Ovary (tissue), 7 donors: ENCODE measurements at regions not wholly inside any gene's neighbourhood (a gene's known extent, or its start where the extent isn't known, plus 50 kb on each side); places are given as distances from the start of the nearest gene placed in this dataset.

Source experiments
- DNase-seq, 5 donors: peaks; one replicate each; pipeline ENCODE4 v3.0.0-alpha.2; 2019 to 2020
- H3K27ac ChIP-seq, 2 donors: fragments of 200-600 bp; one replicate each; pipeline versions ENCODE4 v1.5.1 to v1.8.0; 2019 to 2022
- H3K27me3 ChIP-seq: fragments of 200-600 bp; one replicate; pipeline ENCODE4 v1.8.0; 2022
- H3K36me3 ChIP-seq: fragments of 200-600 bp; sonication (generic); one replicate; pipeline ENCODE4 v1.5.1; 2019
- H3K4me1 ChIP-seq: one replicate; pipeline ENCODE4 v1.8.1; 2013; ENCODE audit warnings: mild to moderate bottlenecking, moderate library complexity; ENCODE audit not compliant: insufficient read depth
- H3K4me3 ChIP-seq: fragments of 200-600 bp; sonication (generic); one replicate; pipeline ENCODE4 v1.5.1; 2017
- H3K9me3 ChIP-seq, 2 donors: fragments of 200-600 bp in 1 of 2; sonication (generic) in 1 of 2; one replicate each; pipeline versions ENCODE4 v1.5.1 to v1.8.1; 2013 to 2019; ENCODE audit warnings: mild to moderate bottlenecking in 1 of 2, moderate library complexity in 1 of 2
- CTCF ChIP-seq, 3 donors: fragments of 450-650 bp in 2 of 3; fragments of 200-600 bp in 1 of 3; IDR thresholded peaks; one replicate each; pipeline versions ENCODE4 v1.5.1 to v1.8.0; 2016 to 2022; ENCODE audit warnings: antibody characterized with exemption in 3 of 3, mild to moderate bottlenecking in 1 of 3
- EP300 ChIP-seq: sonication (generic); formaldehyde crosslinking; IDR thresholded peaks from one replicate; pipeline ENCODE4 v1.6.1; 2017; ENCODE audit warnings: antibody characterized with exemption
- POLR2A ChIP-seq: fragments of 450-650 bp; IDR thresholded peaks from one replicate; pipeline ENCODE4 v1.6.1; 2017; ENCODE audit warnings: antibody characterized with exemption, mild to moderate bottlenecking, moderate library complexity
- WGBS, 3 donors: extraction: QIAGEN DNeasy Blood & Tissue Kit in 1 of 3; methylation state at CpG; one replicate each; pipeline versions ENCODE4 v1.1.5 to v1.1.7; 2013 to 2017; 5-methylcytosine and 5-hydroxymethylcytosine counted together
- intact Hi-C, 4 donors: fragments of 100-400 bp; cut with DNase I; formaldehyde crosslinking; loops; one replicate each; pipeline versions ENCODE4 v1.11.0 to v1.15.1; 2022 to 2023
- donor health status: DM: no; HTN: no; CAD: no; lungs with moderate emphysema.
- donor health status: DM: no; HTN: no; CAD: no.
- donor health status: Bipolar disorder and iron deficiency.
- donor health status: DM: no; HTN: no; CAD: no.
- donor health status: DM: yes; HTN: yes; CAD: no.

DNA sequence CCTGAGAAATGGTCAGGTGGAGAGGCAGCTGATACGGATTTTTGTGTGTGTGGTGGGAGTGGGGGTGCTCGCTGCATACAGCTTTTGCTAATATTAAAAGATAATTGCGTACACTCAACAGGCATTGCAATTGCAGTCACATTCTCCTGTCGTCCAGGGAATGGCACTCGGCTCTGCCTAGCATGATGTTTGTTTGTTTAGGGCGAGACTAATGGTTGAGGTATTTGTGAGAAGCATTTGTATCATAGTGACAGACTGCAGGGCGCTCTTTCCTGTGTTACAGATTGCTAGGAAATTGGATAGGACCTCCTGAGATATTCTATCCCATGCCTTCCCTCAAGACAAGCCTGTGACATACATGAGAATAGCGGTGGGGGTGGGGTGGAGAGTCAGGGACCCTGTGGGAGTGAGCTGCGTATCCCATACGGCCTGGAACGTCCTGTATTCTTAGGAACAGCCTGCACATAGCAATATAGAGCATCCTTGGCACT lies 207.4 kb downstream of the SOX4 start:
- Histone ChIP-seq H3K4me3 (no peak overlapping the region), H3K27ac (no peak overlapping the region), H3K27me3 (no peaks in the 10 kb centered on the region), H3K36me3 (no peaks in the 10 kb centered on the region), H3K9me3 (no peaks in the 10 kb centered on the region), H3K4me1 (peaks cover 2% of the 10 kb centered on the region)
- 83 to 92% (median 90%) methylated on average over 11 of the region's 11 CpGs for WGBS, 3 donors
- TF ChIP-seq POLR2A = no peak
- no peak for TF ChIP-seq EP300
- no peak for TF ChIP-seq CTCF (IDR thresholded peaks at IDR 0.05)
- intact Hi-C loops = loop anchor here in 1 of 4 donors (10.0 kb wide), 1 partner anchor 206 kb away; the partner anchor contains the start of gene SOX4
- DNase-seq = no peak

DNA sequence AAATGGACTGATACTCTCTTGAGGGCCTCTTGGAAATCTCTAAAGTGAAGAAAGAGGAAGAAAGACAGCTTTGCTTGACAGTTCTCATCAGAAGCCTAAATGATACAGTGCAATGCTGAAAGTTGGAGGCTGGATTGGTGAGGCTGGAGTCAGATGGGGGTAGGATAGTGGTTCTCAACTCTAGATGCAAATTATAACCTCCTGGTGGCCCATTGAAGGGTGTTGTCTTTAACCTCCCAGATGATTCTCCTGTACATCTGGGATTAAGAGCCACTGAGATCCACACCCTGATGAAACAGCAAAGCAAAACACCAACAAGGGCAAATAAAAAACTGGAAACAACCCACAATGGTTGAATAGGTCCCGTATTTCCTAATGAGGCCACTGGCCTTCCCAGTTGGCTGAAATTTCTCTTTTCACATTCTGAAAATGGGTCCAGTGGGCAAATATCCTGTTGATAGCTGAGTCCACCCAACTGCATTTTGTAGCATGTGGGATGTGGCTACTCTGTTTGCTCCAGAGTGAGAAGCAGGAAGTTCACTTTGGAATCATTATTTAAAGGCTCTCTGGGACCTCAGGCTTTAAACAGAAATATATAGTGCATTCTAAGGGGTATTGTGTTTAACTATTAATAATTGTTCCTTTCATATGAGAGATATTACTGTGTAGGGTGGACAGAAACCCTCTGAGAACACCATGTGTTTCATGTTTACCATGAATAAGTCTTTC lies 208.1 kb downstream of the SOX4 start:
- Histone ChIP-seq H3K4me1 (peaks cover 2% of the 10 kb centered on the region), H3K27ac (no peak overlapping the region), H3K4me3 (no peak overlapping the region), H3K36me3 (no peaks in the 10 kb centered on the region), H3K9me3 (no peaks in the 10 kb centered on the region), H3K27me3 (no peaks in the 10 kb centered on the region)
- DNase-seq = no peak
- intact Hi-C loops = loop anchor here in 1 of 4 donors (10.0 kb wide), 1 partner anchor 207 kb away; the partner anchor contains the start of gene SOX4
- TF ChIP-seq EP300 = no peak
- TF ChIP-seq POLR2A = no peak
- TF ChIP-seq CTCF (IDR thresholded peaks at IDR 0.05) = no peak
- WGBS, 3 donors = 68 to 76% (median 72%) methylated on average over 1 of the region's 1 CpG

DNA sequence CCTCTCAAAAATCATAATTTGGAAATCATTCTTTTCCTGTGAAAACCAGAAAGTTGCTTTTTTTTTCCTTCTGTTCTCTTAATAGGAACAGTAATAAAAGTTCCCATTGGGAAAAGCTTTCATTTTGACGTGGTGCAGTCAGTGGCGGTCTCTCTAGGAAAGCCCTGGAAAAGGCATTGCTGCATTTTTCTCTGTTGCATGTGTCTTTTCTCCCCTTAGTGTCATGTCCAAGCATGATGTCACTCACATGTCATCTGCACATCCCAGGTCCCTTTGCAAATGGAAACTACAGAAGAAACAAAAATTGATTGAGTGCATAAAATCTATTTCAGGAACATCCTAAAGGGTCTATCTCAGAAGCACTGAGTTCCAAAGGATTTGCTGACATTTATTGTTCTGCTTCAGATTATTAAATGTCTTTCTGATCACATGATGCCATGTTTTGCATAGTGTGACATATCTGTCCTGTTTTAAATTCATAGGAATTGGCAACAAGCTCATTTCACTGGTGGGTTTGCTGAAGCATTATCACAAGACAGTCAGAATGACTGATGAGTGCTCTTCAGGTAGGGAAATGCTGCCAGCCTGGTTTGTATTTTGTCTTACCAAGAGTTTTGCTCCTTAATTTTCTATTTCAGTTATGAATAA lies 208.7 kb downstream of the SOX4 start:
- TF ChIP-seq CTCF (IDR thresholded peaks at IDR 0.05) (no peak), POLR2A (no peak), EP300 (no peak)
- H3K4me3 ChIP-seq = no peak overlapping the region
- no peak overlapping the region for H3K27ac ChIP-seq
- DNase-seq = no peak
- no peaks in the 10 kb centered on the region for H3K27me3 ChIP-seq
- no peaks in the 10 kb centered on the region for H3K9me3 ChIP-seq
- intact Hi-C loops = loop anchor here in 1 of 4 donors (10.0 kb wide), 1 partner anchor 207 kb away; the partner anchor contains the start of gene SOX4
- WGBS, 3 donors = 45 to 58% (median 57%) methylated on average over 2 of the region's 2 CpGs
- peaks cover 4% of the 10 kb centered on the region for H3K4me1 ChIP-seq
- H3K36me3 ChIP-seq = no peaks in the 10 kb centered on the region

DNA sequence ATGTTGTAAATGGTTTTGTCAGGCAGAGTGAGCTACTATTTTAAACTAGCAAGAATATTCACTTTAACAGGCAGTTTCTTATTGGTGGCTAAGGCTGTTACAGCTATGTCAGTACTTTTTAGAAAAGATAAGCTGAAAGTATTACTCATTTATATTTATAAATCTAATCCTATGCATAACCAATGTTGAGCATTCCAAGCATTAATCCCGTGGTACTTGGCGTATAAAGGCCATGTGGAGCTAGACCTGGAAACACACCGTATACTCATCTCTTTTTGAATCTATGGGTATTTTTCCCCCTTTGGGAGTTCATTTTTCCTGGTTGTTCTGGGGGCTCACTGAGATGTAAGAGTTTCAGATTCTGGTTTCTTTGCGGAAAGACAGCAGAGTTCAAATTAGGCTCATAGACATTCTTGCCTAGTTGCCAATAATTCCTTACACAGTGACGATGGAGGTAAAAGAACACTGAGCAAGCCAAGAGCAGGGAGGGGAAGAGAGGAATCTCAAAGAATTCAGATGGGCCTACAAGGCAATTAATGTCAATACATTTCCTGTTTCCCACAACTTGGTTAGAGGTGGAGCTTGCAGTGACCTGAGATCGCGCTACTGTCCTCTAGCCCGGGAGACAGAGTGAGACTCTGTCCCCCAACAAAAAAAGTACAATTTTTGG lies 211.5 kb downstream of the SOX4 start:
- no peak overlapping the region for H3K27ac ChIP-seq
- no peaks in the 10 kb centered on the region for H3K9me3 ChIP-seq
- H3K27me3 ChIP-seq = no peaks in the 10 kb centered on the region
- H3K36me3 ChIP-seq = no peaks in the 10 kb centered on the region
- H3K4me1 ChIP-seq = peaks cover 13% of the 10 kb centered on the region
- no peak overlapping the region for H3K4me3 ChIP-seq
- intact Hi-C loops = loop anchor here in 1 of 4 donors (10.0 kb wide), 1 partner anchor 210 kb away; the partner anchor contains the start of gene SOX4
- TF ChIP-seq CTCF (IDR thresholded peaks at IDR 0.05) = no peak
- no peak for TF ChIP-seq POLR2A
- TF ChIP-seq EP300 = no peak
- 25 to 44% (median 35%) methylated on average over 8 of the region's 8 CpGs for WGBS, 3 donors
- no peak for DNase-seq
